ENCODE measurements at regions not wholly inside any gene's neighbourhood (a gene's known extent, or its start where the extent isn't known, plus 50 kb on each side); places are given as distances from the start of the nearest gene placed in this dataset.

GRCh38 chr17:62859146-62859545, 51.0 kb upstream of the MARCHF10 start:
- DNase-seq (ENCODE audit: low read depth, low spot score) = no peak
- in situ Hi-C loops (cut with HindIII; ENCODE audit: low pct_unique_long_range_greater_than_20kb, low sequenced_read_pairs) = no loop called here

All from SK-MEL-5 (cell line).